HCT116 (cell line): ENCODE measurements at regions not wholly inside any gene's neighbourhood (a gene's known extent, or its start where the extent isn't known, plus 50 kb on each side); places are given as distances from the start of the nearest gene placed in this dataset.
A peak's percentile ranks its signal among the peaks of the same experiment; 100 is the strongest.

Experiments used
- ATAC-seq: fragments of 200-7000 bp; cut with Tn5 transposase; 2 replicates; pipeline ENCODE4 v1.9.1; 2020; ENCODE audit warnings: mild to moderate bottlenecking, moderate library complexity
- BruUV-seq: library from RNA; stranded (reverse); fragments of 400-500 nt; replicated peaks from 2 replicates; lab custom pipeline; 2021; lab: Mats Ljungman, UMichigan
- CTCF ChIA-PET: fragments of 300-600 bp; sonication (Branson Sonifier 250); formaldehyde crosslinking; loops from one replicate; lab custom pipeline; 2021; ENCODE audit warnings: antibody characterized with exemption; lab: Charles Lee
- POLR2A ChIA-PET: fragments of 300-600, 350-600 bp; sonication (Branson Sonifier 250); formaldehyde crosslinking; loops from one replicate; lab custom pipeline; 2021; ENCODE audit warnings: antibody characterized with exemption; lab: Charles Lee
- RAD21 ChIA-PET, 2 experiments: fragments of 300-600 bp; sonication (Branson Sonifier 250); formaldehyde crosslinking; loops; one replicate each; lab custom pipeline; 2023; ENCODE audit warnings: low total read pairs in 2 of 2; ENCODE audit not compliant: uncharacterized antibody in 2 of 2, unreplicated experiment in 2 of 2, low non-redundant PET in 1 of 2; lab: Charles Lee
- DNase-seq: peaks from one replicate; pipeline ENCODE4 v3.0.0-alpha.2; 2010; ENCODE audit warnings: low read depth, low spot score
- H2AFZ ChIP-seq: fragments of 200-600 bp; shearing (Covaris generic), sonication (generic); 2 replicates; pipeline ENCODE4 v1.6.1; 2017; ENCODE audit warnings: low read depth, mixed run types, mixed read lengths, antibody characterized with exemption, low read length; ENCODE audit not compliant: poor library complexity, severe bottlenecking
- H3K27ac ChIP-seq: 2 replicates; pipeline ENCODE4 v1.5.1; 2012; ENCODE audit warnings: low read depth, low read length
- H3K27me3 ChIP-seq: fragments of 200-600 bp; sonication (generic); 2 replicates; pipeline ENCODE4 v1.6.1; 2016; ENCODE audit warnings: mixed run types, low read length, mixed read lengths; ENCODE audit not compliant: insufficient read depth
- H3K36me3 ChIP-seq, 2 experiments: fragments of 200-500 bp in 1 of 2; fragments of 200-600 bp in 1 of 2; sonication (Bioruptor generic) in 1 of 2; sonication (generic) in 1 of 2; 2 replicates each; pipeline versions ENCODE4 v1.5.1 to v1.6.1; 2014 to 2016; ENCODE audit warnings: low read length in 2 of 2, inconsistent platforms in 1 of 2, mixed read lengths in 1 of 2, mixed run types in 1 of 2; ENCODE audit not compliant: insufficient read depth in 2 of 2, control insufficient read depth in 1 of 2
- H3K4me1 ChIP-seq, 2 experiments: fragments of 200-600 bp in 1 of 2; sonication (generic) in 1 of 2; 2 replicates each; pipeline versions ENCODE4 v1.5.1 to v1.6.1; 2012 to 2017; ENCODE audit warnings: low read length in 2 of 2, inconsistent platforms in 1 of 2, mild to moderate bottlenecking in 1 of 2, mixed read lengths in 1 of 2, mixed run types in 1 of 2, moderate library complexity in 1 of 2; ENCODE audit not compliant: insufficient read depth in 2 of 2, control insufficient read depth in 1 of 2
- H3K4me2 ChIP-seq: fragments of 200-600 bp; sonication (generic); 2 replicates; pipeline ENCODE4 v1.6.1; 2017; ENCODE audit warnings: mixed run types, low read length, mixed read lengths
- H3K4me3 ChIP-seq, 2 experiments: fragments of 200-600 bp in 1 of 2; sonication (generic) in 1 of 2; replicated peaks in 1 of 2; 2 replicates each; pipeline ENCODE4 v1.5.1; 2011 to 2016; ENCODE audit warnings: low read length in 2 of 2, control low read depth in 1 of 2, low read depth in 1 of 2, mild to moderate bottlenecking in 1 of 2, mixed read lengths in 1 of 2, mixed run types in 1 of 2
- H3K79me2 ChIP-seq: fragments of 200-600 bp; sonication (generic); 2 replicates; pipeline ENCODE4 v1.6.1; 2017; ENCODE audit warnings: mild to moderate bottlenecking, mixed run types, low read length, moderate library complexity, mixed read lengths; ENCODE audit not compliant: insufficient read depth
- H3K9ac ChIP-seq: fragments of 200-600 bp; sonication (generic); 2 replicates; pipeline ENCODE4 v1.6.1; 2016; ENCODE audit warnings: low read length, mixed read lengths
- H3K9me2 ChIP-seq: fragments of 200-600 bp; sonication (generic), shearing (Covaris generic); 2 replicates; pipeline ENCODE4 v1.6.1; 2017; ENCODE audit warnings: mixed run types, mild to moderate bottlenecking, moderate library complexity; ENCODE audit not compliant: insufficient read depth
- H3K9me3 ChIP-seq, 2 experiments: fragments of 200-500 bp in 1 of 2; fragments of 200-600 bp in 1 of 2; sonication (Bioruptor generic) in 1 of 2; sonication (generic) in 1 of 2; 2 replicates each; pipeline ENCODE4 v1.6.1; 2014 to 2017; ENCODE audit warnings: low read length in 2 of 2, mixed read lengths in 2 of 2, inconsistent platforms in 1 of 2, low read depth in 1 of 2, mild to moderate bottlenecking in 1 of 2, mixed run types in 1 of 2, moderate library complexity in 1 of 2; ENCODE audit not compliant: control insufficient read depth in 1 of 2, insufficient read depth in 1 of 2
- H4K20me1 ChIP-seq: fragments of 200-600 bp; sonication (generic), shearing (Covaris generic); 2 replicates; pipeline ENCODE4 v1.6.1; 2017; ENCODE audit warnings: mixed run types, mild to moderate bottlenecking, moderate library complexity; ENCODE audit not compliant: insufficient read depth
- CBX3 ChIP-seq: IDR thresholded peaks from 2 replicates; pipeline ENCODE4 v1.6.1; 2012; ENCODE audit warnings: low read depth
- EGR1 ChIP-seq: IDR thresholded peaks from 2 replicates; pipeline ENCODE4 v1.6.1; 2012; ENCODE audit warnings: low read depth
- FOSL1 ChIP-seq: IDR thresholded peaks from 2 replicates; pipeline ENCODE4 v1.6.1; 2012; ENCODE audit warnings: low read depth
- POLR2A ChIP-seq: IDR thresholded peaks from 2 replicates; pipeline ENCODE4 v1.7.0; 2011; ENCODE audit warnings: borderline replicate concordance; ENCODE audit not compliant: insufficient read depth, insufficient read length; ENCODE audit errors: extremely low read depth
- POLR2AphosphoS5 ChIP-seq: IDR thresholded peaks from 2 replicates; pipeline ENCODE4 v1.6.1; 2011; ENCODE audit warnings: mild to moderate bottlenecking, low read depth, low read length, moderate library complexity
- RAD21 ChIP-seq: IDR thresholded peaks from 2 replicates; pipeline ENCODE4 v1.6.1; 2012; ENCODE audit warnings: low read depth, mild to moderate bottlenecking
- YY1 ChIP-seq: IDR thresholded peaks from 2 replicates; pipeline ENCODE4 v1.6.1; 2011; ENCODE audit warnings: low read length, low read depth, moderate library complexity, mild to moderate bottlenecking; ENCODE audit not compliant: insufficient replicate concordance; ENCODE audit errors: extremely low read depth
- ZNF274 ChIP-seq: fragments of 200-500 bp; sonication (Bioruptor generic); IDR thresholded peaks from 2 replicates; pipeline ENCODE4 v1.6.1; 2014; ENCODE audit warnings: mild to moderate bottlenecking, low read depth, low read length, inconsistent platforms
- intact Hi-C: fragments of 100-400 bp; cut with micrococcal nuclease; formaldehyde crosslinking; loops from 2 replicates; pipeline ENCODE4 v1.10.0; 2022
- TF ChIP-seq, protein P1 (sequence below), 3 experiments: fragments of 200-600 bp in 1 of 3; sonication (generic) in 1 of 3; IDR thresholded peaks in 2 of 3; conservative IDR thresholded peaks in 1 of 3; 2 replicates each; pipeline ENCODE4 v1.5.1; 2012 to 2017; ENCODE audit warnings: low read depth in 2 of 3, low read length in 2 of 3, antibody characterized with exemption in 1 of 3, borderline replicate concordance in 1 of 3, control low read depth in 1 of 3, mild to moderate bottlenecking in 1 of 3, mixed read lengths in 1 of 3, mixed run types in 1 of 3, moderate library complexity in 1 of 3; ENCODE audit not compliant: insufficient read depth in 1 of 3
- TF ChIP-seq, protein P2 (sequence below): IDR thresholded peaks from 2 replicates; pipeline ENCODE4 v1.6.1; 2011; ENCODE audit warnings: mild to moderate bottlenecking, low read length, moderate library complexity; ENCODE audit not compliant: insufficient replicate concordance; ENCODE audit errors: extremely low read depth

DNA sequence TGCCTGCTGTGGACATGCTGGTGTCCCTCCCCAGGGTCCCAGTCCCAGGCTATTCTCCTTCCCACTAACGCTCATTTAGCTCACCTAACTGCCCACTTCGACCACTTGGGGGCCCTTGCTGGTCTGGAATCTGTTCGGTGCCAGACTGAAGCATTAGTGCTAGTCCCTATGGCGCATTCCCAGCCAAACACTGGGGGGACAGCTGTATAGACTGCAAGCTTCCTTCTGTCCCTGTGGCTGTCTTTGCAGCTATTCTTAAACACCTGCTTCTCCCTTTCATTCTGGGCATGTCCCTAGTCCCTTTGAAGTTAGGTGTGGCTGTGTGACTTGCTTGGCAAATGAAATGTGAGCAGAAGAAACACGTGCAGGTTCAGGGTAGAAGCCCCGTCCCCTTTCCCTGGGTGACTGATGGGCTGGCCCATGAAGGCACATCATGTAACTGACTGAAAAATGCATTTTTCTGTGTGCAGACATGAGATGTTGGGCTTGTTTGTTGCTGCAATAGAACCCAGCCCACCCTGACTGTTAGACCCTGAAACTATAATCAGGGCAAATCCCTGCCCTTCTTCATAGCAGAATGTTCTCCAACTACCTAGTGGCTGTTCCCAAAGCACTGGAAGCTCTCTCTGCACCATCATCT is 134.4 kb downstream of the BARX1 start:
- DNase-seq: no peak
- H3K4me1 ChIP-seq: peaks cover 0 to 12% of the 10 kb centered on the region in 2 experiments; a peak in 2 of 4 replicates
- H3K79me2 ChIP-seq: no peaks in the 10 kb centered on the region
- no peak overlapping the region for H3K27ac ChIP-seq
- peak; percentile 90 for ATAC-seq
- no peaks in the 10 kb centered on the region for H3K9me2 ChIP-seq
- no peak overlapping the region for H3K4me2 ChIP-seq
- no peak overlapping the region for H3K9ac ChIP-seq
- POLR2A ChIA-PET: no interaction called here
- no peak for TF ChIP-seq POLR2AphosphoS5
- no peak for TF ChIP-seq POLR2A
- no peak for TF ChIP-seq YY1
- no peak for TF ChIP-seq EGR1
- TF ChIP-seq, protein P1, sequence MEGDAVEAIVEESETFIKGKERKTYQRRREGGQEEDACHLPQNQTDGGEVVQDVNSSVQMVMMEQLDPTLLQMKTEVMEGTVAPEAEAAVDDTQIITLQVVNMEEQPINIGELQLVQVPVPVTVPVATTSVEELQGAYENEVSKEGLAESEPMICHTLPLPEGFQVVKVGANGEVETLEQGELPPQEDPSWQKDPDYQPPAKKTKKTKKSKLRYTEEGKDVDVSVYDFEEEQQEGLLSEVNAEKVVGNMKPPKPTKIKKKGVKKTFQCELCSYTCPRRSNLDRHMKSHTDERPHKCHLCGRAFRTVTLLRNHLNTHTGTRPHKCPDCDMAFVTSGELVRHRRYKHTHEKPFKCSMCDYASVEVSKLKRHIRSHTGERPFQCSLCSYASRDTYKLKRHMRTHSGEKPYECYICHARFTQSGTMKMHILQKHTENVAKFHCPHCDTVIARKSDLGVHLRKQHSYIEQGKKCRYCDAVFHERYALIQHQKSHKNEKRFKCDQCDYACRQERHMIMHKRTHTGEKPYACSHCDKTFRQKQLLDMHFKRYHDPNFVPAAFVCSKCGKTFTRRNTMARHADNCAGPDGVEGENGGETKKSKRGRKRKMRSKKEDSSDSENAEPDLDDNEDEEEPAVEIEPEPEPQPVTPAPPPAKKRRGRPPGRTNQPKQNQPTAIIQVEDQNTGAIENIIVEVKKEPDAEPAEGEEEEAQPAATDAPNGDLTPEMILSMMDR (IDR thresholded peaks at IDR 0.05 in 2 of 3, conservative IDR thresholded peaks at IDR 0.05 in 1 of 3; ENCODE audit: borderline replicate concordance in 1 of 3, insufficient read depth in 1 of 3, low read depth in 2 of 3, low read length in 2 of 3): peak; percentile 42 to 55 (median 45); a peak in 5 of 6 replicates
- TF ChIP-seq ZNF274: no peak
- TF ChIP-seq CBX3: no peak
- peak; percentile 45; the same call in 1 of the 2 replicates for TF ChIP-seq RAD21
- TF ChIP-seq FOSL1: no peak
- TF ChIP-seq, protein P2, sequence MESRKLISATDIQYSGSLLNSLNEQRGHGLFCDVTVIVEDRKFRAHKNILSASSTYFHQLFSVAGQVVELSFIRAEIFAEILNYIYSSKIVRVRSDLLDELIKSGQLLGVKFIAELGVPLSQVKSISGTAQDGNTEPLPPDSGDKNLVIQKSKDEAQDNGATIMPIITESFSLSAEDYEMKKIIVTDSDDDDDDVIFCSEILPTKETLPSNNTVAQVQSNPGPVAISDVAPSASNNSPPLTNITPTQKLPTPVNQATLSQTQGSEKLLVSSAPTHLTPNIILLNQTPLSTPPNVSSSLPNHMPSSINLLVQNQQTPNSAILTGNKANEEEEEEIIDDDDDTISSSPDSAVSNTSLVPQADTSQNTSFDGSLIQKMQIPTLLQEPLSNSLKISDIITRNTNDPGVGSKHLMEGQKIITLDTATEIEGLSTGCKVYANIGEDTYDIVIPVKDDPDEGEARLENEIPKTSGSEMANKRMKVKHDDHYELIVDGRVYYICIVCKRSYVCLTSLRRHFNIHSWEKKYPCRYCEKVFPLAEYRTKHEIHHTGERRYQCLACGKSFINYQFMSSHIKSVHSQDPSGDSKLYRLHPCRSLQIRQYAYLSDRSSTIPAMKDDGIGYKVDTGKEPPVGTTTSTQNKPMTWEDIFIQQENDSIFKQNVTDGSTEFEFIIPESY: no peak
- TF ChIP-seq, all 23 proteins: peak for 2
- Histone ChIP-seq H2AFZ (no peak overlapping the region), H3K4me3 (no peak overlapping the region), H3K9me3 (no peaks in the 10 kb centered on the region), H3K36me3 (no peaks in the 10 kb centered on the region), H3K27me3 (peaks cover 21% of the 10 kb centered on the region), H4K20me1 (no peaks in the 10 kb centered on the region)
- ChIA-PET RAD21 (interaction anchor here in 1 of 2 experiments (1.1 kb wide), 1 partner anchor 142 kb away, joined by 5 read pairs; no protein-coding TSS in a partner anchor), CTCF (interaction anchor here (1.0 to 1.2 kb wide), 5 partner anchors 9 to 392 kb away, joined by 3 to 7 read pairs (median 5); no protein-coding TSS in a partner anchor)
- intact Hi-C loops: loop anchor here (2.0 kb wide), 1 partner anchor 392 kb away; no protein-coding TSS in a partner anchor
- BruUV-seq: no TSS peak
